HG03457 (cell line): ENCODE measurements at regions not wholly inside any gene's neighbourhood (a gene's known extent, or its start where the extent isn't known, plus 50 kb on each side); places are given as distances from the start of the nearest gene placed in this dataset.
A peak's percentile ranks its signal among the peaks of the same experiment; 100 is the strongest.

Source experiments
- ATAC-seq: cut with Tn5 transposase; IDR thresholded peaks from one replicate; pipeline ENCODE4 v1.9.1; 2021; ENCODE audit warnings: moderate number of reproducible peaks; ENCODE audit not compliant: unreplicated experiment

DNA sequence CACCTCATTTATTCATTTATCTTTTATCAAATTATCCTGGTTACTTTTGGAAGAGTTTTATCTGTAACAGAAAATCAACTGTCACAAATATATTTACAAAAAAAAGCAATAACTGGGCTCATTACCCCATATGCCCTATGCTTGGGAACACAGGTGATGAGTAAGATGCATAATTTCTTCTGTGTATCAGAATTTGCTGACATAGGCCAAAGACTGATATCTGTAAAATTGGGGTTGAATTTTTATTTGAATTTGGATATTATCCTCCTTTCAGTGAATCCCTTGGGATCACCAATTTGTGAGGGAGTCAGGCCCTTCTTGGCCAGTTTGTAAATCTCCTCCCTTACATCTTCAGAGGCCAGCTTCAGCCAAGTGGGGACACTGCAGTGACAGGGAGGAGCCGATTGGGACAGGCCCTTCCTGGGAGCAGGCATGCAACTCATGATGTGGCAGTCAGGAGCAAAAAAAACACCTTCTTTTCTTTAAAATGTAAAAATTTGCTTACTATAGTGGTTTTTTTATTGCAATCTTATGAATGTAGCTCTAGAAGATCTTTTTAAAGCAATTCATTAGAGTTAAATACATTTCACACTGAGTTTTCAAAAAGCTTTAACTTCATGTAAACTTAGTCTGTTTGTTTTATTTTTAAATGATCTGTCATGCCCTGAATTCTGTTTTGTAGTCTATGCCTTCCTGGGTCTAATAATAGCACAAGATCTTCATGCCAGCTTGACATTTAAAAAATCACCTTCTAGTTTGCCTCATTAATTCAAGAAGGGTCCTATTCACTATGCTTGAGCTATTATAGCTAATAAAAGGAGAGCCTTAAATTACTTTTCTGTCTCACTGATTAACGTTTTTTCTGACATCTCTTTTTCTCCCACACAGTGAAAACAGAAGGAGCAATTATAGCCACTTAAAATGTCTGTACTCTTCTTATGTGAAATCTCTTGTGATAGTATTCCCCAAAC lies 136.6 kb upstream of the SPRY1 start:
- no peak for ATAC-seq

DNA sequence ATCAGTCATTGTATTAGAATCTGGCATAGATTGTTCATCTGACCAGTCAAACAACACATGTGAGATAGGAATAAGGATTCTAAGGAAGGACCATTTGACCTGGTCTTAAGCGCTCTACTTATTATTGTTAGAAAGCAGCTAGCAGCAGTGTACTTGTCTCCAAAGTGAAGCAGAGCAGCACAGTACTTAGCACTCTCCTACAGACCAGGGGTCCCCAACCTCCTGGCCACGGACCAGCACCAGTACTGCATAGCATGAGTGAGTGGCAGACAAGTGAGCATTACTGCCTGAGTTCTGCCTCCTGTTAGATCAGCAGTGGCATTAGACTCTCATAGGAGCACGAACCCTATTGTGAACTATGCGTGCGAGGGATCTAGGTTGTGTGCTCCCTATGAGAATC lies 135.9 kb upstream of the SPRY1 start:
- no peak for ATAC-seq

DNA sequence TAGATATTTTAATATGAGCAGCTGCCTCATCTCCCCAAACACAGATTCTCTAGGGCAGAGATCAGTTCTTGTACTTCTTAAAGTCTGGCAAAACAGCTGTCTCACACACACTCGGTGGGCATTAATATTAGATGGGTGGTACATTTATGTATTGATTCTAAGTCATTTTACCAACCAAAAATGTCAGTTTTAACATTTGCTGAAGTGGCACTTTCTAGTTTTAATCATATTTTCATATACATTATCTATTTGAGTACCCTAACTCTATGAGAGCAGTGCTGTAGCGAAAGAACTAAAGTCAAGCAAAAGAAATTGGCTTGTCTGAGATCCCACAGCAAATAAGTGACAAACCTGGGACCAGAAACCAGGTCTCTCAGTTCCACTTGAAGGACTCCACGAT lies 134.5 kb upstream of the SPRY1 start:
- ATAC-seq: no peak

DNA sequence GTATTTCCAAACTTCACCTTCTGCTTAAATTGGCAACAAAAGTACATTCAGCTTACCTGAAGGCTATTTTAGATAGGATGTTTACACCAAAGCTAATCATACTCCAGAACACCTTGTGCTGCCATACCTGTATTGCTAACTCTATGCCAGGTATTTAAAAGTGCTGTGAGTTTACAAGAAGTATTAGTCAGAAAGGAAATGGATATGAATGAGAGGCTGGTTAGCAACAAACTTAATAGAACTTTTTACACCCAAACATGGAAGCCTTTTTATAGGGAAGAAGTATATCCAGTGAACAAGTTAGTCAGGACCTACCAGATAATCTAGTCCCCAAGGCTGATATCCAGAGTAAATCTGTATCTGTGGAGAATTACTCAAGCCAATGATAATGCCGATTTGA lies 131.2 kb upstream of the SPRY1 start:
- ATAC-seq: no peak

DNA sequence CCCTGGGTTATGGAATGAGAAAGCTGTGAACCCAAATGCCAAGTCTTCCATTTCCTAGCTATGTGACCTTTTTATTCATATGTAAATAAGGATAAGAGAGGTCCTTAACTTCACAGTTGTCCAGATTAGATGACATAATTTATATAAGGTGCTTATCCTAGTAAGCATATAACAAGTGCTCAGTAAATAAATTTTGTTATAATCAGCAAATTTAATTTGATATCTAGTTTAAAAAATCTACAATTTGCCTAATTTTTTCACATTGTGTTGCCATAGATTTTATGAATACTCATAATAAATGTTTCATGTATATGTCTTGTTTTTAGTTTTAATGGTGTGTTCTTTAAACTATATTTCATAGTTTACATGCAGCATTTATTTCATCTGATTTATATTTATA lies 130.4 kb upstream of the SPRY1 start:
- no peak for ATAC-seq

DNA sequence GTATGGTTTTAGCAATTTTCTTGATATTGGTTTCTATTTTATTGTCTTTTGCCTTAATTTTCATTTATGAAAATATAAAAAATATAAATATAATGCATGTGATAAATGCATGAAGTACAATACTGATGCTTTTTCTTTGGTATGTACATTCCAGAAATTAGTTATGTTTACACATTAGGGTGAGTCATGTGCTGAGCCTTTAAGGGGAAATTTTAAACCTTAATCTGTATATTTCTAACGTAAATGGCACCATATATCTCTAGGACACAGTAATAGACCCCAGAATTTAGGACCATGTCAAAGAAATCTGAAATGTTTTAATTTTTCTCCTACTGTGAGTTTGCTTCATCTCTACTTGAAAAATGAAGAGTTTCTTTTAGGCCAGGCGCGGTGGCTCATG lies 117.8 kb upstream of the SPRY1 start:
- no peak for ATAC-seq

DNA sequence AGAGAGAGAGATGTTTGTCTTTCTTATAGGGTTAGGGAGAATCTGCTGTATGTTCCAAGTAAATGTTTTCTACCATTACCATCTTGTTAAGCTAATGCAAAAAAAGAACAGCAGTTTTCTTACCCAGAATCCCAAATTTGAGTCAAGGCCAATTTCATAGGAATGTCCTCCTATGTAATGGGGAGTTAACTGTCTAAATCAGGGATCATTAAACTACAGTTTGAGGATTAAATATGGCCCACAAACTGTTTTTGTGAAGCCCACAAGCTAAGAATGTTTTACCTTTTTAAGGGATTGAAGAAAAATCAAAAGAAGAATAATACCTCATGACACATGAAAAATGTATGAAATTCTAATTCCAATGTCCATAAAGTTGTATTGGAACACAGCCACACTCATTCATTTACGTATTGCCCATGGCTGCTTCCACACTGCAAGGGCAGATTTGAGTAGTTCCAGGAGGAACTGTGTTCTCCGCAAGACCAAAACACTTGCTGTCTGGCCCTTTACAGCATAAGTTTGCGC lies 113.2 kb upstream of the SPRY1 start:
- ATAC-seq: no peak

- ATAC-seq: no peak
Observed at GRCh38 chr4:123284168-123284567, 112.4 kb upstream of the SPRY1 start.

GRCh38 chr4:123286903-123287466 lies 109.6 kb upstream of the SPRY1 start:
- no peak for ATAC-seq

DNA sequence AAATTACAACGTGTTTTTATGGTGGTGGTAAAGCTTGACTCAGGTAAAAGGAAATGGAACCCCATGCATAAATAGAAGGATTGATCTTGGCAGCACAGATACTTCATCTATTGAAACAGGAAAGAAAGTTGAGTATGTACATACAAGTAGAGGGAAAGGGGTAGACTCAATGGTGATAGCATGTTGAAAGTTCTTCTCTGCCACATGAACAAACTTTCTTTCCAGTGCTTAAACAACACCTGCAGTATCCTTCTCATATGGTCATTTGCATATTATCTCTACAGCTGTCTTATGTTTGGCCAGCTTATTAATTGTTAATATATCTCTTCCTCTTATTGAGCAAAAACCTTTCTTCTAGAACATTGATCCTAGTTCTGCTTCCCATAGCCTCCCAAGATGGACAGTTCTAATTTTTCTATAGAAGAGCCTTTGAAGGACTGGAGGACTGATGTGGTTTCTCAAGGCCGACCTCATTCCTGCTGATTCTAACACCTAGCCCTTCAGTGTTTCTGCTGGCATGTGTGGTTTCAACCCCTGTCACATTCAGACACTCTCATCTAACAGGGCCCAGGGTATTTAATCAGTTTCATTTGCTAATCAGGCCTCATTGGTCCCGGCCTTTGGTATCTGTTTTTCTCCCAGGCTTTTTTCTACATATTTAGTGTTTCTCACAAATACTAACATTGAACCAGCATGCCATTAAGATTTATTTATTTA lies 108.1 kb upstream of the SPRY1 start:
- peak; percentile 79 for ATAC-seq

DNA sequence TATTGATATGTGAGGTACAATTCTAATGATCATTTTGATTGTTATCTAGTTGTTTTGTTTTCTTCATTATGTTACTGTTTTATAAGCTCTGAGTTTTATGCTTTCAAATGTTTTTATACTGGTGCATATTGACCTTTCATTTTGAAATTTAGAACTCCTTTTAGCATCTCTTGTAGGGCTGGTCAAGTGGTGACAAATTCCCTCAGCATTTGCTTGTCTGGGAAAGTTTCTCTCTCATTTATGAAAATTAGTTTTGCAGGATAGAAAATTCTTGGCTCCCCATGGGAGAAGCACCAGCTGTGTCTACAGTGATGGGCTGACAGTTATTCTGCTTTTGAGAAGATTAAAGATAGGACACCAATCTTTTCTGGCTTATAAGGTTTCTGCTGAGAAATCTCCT lies 105.3 kb upstream of the SPRY1 start:
- ATAC-seq: no peak

GRCh38 chr4:123297836-123298235 lies 98.8 kb upstream of the SPRY1 start:
- no peak for ATAC-seq

GRCh38 chr4:123298261-123298660 lies 98.3 kb upstream of the SPRY1 start:
- ATAC-seq: no peak

GRCh38 chr4:123298801-123299200 lies 97.8 kb upstream of the SPRY1 start:
- ATAC-seq: no peak

DNA sequence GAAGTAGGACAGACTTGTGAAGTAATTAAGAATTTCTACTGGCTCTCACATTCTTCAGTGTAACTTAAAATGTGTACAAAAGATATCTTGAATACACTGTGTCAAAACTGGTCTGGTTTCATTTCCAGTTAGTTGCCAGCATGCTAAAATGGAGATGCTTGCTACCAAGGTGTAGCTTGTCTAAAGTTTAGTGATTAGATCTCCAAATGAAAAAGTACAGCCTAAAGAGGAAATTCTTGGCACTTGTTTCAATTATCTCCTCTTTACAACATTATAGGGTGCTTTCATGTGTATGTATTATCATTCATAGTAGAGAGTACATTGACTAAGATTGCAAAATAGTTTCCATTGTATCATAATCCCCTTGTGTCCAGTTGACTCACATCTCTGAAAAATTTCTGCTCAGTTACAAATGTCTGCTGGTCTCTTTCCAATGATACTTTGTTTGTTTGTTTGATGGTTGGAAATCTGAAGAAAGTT lies 97.3 kb upstream of the SPRY1 start:
- no peak for ATAC-seq

GRCh38 chr4:123300222-123301039 lies 96.2 kb upstream of the SPRY1 start:
- no peak for ATAC-seq

- ATAC-seq: no peak
Observed at GRCh38 chr4:123301923-123302322, 94.7 kb upstream of the SPRY1 start.

- no peak for ATAC-seq
Observed at GRCh38 chr4:123304151-123304964, 92.2 kb upstream of the SPRY1 start.

DNA sequence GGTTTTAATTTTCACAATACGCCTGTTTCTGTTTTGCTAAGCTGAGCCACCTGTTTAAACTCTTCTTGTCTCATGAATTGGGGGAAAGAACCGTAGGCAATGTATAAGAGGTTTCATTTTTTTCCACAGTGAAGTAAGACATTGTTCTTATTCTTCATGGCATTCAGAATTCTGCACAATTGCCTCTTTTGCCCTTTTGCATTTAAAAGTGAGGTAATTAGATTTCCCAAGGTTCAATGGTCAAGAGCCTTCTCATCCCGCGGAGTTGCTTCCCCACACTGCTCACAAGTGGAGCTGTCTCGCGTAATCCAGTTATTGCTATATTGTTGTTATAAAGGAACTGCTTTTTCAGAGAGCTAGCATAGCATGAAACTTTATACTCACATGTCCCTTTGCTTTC lies 90.9 kb upstream of the SPRY1 start:
- no peak for ATAC-seq

DNA sequence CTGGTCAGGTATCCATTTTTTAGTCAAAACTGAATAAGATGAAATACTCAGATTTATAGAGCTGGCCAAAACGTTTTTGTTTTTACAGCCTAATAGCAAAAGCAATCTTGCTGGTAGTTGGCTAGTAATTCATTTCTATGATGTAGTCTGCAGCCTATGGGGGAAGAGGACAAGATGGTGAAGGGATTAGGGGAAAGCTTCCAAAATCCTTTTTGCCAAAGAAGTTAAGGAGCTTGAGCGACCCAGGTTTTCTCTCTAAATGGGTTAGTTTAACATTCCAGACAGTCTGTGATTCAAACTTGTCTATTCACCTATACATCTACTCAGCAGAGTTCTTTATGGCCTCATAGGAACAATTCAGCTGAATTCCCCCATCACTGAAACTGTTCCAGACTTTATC lies 89.8 kb upstream of the SPRY1 start:
- ATAC-seq: no peak
